C4-2B (cell line): ENCODE measurements at regions not wholly inside any gene's neighbourhood (a gene's known extent, or its start where the extent isn't known, plus 50 kb on each side); places are given as distances from the start of the nearest gene placed in this dataset.

Source experiments
- H3K27ac ChIP-seq: fragments of 450-650 bp; 2 replicates; pipeline ENCODE4 v1.5.1; 2017
- ZFX ChIP-seq: fragments of 450-650 bp; IDR thresholded peaks from 2 replicates; pipeline ENCODE4 v1.6.1; 2017
- TF ChIP-seq, protein P1 (sequence below): fragments of 450-650 bp; conservative IDR thresholded peaks from 2 replicates; pipeline ENCODE4 v1.5.1; 2017; ENCODE audit warnings: mild to moderate bottlenecking

DNA sequence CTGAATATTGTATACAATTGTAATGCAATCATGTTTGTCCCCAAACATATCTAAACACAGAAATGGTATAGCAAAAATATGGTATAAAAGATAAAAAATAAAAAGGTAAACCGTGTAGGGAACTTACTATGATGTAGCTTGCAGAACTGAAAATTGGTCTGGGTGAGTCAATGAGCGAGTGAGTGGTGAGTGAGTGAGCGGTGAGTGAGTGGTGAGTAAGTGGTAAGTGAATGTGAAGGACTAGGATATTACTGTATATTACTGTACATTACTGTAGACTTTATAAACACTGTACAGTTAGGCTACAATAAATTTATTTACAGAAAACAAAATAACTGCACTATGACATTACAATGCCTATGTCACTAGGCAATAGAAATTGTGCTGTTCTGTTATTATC, 1163.2 kb upstream of the SORCS1 start:
- TF ChIP-seq ZFX: no peak
- TF ChIP-seq, protein P1, sequence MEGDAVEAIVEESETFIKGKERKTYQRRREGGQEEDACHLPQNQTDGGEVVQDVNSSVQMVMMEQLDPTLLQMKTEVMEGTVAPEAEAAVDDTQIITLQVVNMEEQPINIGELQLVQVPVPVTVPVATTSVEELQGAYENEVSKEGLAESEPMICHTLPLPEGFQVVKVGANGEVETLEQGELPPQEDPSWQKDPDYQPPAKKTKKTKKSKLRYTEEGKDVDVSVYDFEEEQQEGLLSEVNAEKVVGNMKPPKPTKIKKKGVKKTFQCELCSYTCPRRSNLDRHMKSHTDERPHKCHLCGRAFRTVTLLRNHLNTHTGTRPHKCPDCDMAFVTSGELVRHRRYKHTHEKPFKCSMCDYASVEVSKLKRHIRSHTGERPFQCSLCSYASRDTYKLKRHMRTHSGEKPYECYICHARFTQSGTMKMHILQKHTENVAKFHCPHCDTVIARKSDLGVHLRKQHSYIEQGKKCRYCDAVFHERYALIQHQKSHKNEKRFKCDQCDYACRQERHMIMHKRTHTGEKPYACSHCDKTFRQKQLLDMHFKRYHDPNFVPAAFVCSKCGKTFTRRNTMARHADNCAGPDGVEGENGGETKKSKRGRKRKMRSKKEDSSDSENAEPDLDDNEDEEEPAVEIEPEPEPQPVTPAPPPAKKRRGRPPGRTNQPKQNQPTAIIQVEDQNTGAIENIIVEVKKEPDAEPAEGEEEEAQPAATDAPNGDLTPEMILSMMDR: no peak

GRCh38 chr10:108323274-108323798, 1158.8 kb upstream of the SORCS1 start:
- H3K27ac ChIP-seq: no peak overlapping the region
- no peak for TF ChIP-seq ZFX
- TF ChIP-seq, protein P1: no peak

More for the DNA sequence above, 1163.2 kb upstream of the SORCS1 start:
- no peak overlapping the region for H3K27ac ChIP-seq

- no peak overlapping the region for H3K27ac ChIP-seq
- TF ChIP-seq ZFX: no peak
- TF ChIP-seq, protein P1: no peak
These were observed 1155.1 kb upstream of the SORCS1 start for GRCh38 chr10:108319434-108320222.

DNA sequence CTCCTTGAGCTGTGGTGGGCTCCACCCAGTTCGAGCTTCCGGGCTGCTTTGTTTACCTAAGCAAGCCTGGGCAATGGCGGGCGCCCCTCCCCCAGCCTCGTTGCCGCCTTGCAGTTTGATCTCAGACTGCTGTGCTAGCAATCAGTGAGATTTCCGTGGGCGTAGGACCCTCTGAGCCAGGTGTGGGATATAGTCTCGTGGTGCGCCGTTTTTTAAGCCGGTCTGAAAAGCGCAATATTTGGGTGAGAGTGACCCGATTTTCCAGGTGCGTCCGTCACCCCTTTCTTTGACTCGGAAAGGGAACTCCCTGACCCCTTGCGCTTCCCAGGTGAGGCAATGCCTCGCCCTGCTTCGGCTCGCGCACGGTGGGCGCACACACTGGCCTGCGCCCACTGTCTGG, 1151.1 kb upstream of the SORCS1 start:
- peak overlapping the region; percentile 20; the same call in 1 of the 2 replicates for H3K27ac ChIP-seq

- no peak overlapping the region for H3K27ac ChIP-seq
- TF ChIP-seq, protein P1: no peak
- TF ChIP-seq ZFX: no peak
These were observed 1143.4 kb upstream of the SORCS1 start for GRCh38 chr10:108307925-108308312.

GRCh38 chr10:108307250-108307924, 1142.9 kb upstream of the SORCS1 start:
- TF ChIP-seq, protein P1: no peak
- no peak for TF ChIP-seq ZFX
- no peak overlapping the region for H3K27ac ChIP-seq

GRCh38 chr10:108303149-108303548, 1138.6 kb upstream of the SORCS1 start:
- no peak overlapping the region for H3K27ac ChIP-seq
- TF ChIP-seq, protein P1: no peak
- TF ChIP-seq ZFX: no peak

DNA sequence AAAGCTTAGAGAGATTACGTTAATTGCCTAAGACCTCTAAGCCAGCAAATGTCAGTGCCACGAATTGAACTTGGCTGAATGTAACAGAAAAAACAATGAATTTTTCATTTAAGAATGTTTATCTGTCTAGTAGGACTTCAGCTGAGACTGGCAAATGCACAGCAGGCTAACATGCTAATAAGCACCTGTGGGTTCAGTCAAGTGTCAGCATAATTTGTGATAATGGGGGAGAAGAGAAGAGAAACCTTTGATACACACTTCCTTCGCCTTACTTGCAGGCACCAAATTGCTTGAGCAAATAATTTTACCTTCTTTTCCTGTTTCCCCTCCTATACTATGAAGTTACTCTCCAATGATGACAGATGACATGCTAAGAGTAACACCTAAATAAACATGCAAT, 1136.5 kb upstream of the SORCS1 start:
- H3K27ac ChIP-seq: no peak overlapping the region
- no peak for TF ChIP-seq ZFX
- TF ChIP-seq, protein P1: no peak
